ENCODE measurements at regions not wholly inside any gene's neighbourhood (a gene's known extent, or its start where the extent isn't known, plus 50 kb on each side); places are given as distances from the start of the nearest gene placed in this dataset.

GRCh38 chr1:232512712-232513111 is 117.2 kb downstream of the SIPA1L2 start:
- ChIA-PET POLR2A (ENCODE audit: unreplicated experiment) (no interaction called here), CTCF (no interaction called here)
- Histone ChIP-seq H3K27me3 (ENCODE audit: control insufficient read depth, insufficient read depth, low read length) (no peaks in the 10 kb centered on the region), H2BK120ac (ENCODE audit: low read depth, low read length) (no peak overlapping the region), H4K5ac (ENCODE audit: low read depth, low read length) (no peak overlapping the region), H3K36me3 (ENCODE audit: control insufficient read depth, insufficient read depth, low read length) (peaks cover 11% of the 10 kb centered on the region; the same call in 1 of the 2 replicates), H4K20me1 (ENCODE audit: insufficient read depth, low read length) (no peaks in the 10 kb centered on the region), H2BK20ac (ENCODE audit: low read depth, low read length) (no peak overlapping the region), H3K4me2 (ENCODE audit: low read depth, low read length) (no peak overlapping the region), H3K9me3 (ENCODE audit: control insufficient read depth, insufficient read depth, low read length) (no peaks in the 10 kb centered on the region), H2AK5ac (ENCODE audit: low read depth, low read length) (no peak overlapping the region), H3K9ac (ENCODE audit: low read depth, low read length) (no peak overlapping the region), H4K8ac (ENCODE audit: low read depth in 2 of 2, low read length in 2 of 2) (no peak overlapping the region), H2AFZ (replicated peaks; ENCODE audit: low read length, poor library complexity) (no peak overlapping the region), H3K9me1 (ENCODE audit: insufficient read depth, low read length) (peaks cover 10% of the 10 kb centered on the region), H4K91ac (ENCODE audit: insufficient read depth, low read depth, low read length) (no peak overlapping the region), H3K23ac (ENCODE audit: low read depth, low read length) (no peak overlapping the region), H3K4me3 (ENCODE audit: insufficient read depth, low read depth, low read length) (no peak overlapping the region), H3K79me1 (ENCODE audit: low read depth in 1 of 2, low read length in 2 of 2) (peaks cover 0 to 18% of the 10 kb centered on the region in 2 experiments; a peak in 2 of 4 replicates), H3K4me1 (ENCODE audit: control insufficient read depth, insufficient read depth, low read length) (peaks cover 5% of the 10 kb centered on the region), H2BK5ac (ENCODE audit: low read depth, low read length, poor library complexity, severe bottlenecking) (no peak overlapping the region), H3K18ac (ENCODE audit: low read depth, low read length) (no peak overlapping the region), H3K56ac (ENCODE audit: extremely low read depth, insufficient read depth, low read length) (no peak overlapping the region), H3K4ac (ENCODE audit: low read depth, low read length) (no peak overlapping the region), H2AK9ac (replicated peaks; ENCODE audit: low read depth, low read length, poor library complexity) (no peak overlapping the region), H3K27ac (ENCODE audit: insufficient read depth, low read length) (no peak overlapping the region), H3K14ac (replicated peaks; ENCODE audit: low read depth, low read length) (no peak overlapping the region), H2BK15ac (ENCODE audit: low read depth, low read length) (no peak overlapping the region)
- BruUV-seq (replicated peaks), result no TSS peak
- DNase-seq (no peak), ATAC-seq (ENCODE audit: low read depth) (no peak)
- in situ Hi-C loops (cut with MboI; ENCODE audit: low sequenced_read_pairs) (no loop called here), intact Hi-C loops (cut with micrococcal nuclease) (no loop called here), dilution Hi-C loops (cut with HindIII; ENCODE audit: low sequenced_read_pairs, unreplicated experiment) (no loop called here)
- 80% methylated on average over 2 of the region's 5 CpGs; no CpG with 5 or more reads in 1 of the 2 experiments for WGBS, 2 experiments (ENCODE audit: extremely low coverage in 2 of 2, insufficient read length in 1 of 2)
- TF ChIP-seq RAD21 (IDR thresholded peaks at IDR 0.05; ENCODE audit: low read length) (no peak), CEBPB (IDR thresholded peaks at IDR 0.05; ENCODE audit: low read depth, low read length) (no peak), MXI1 (IDR thresholded peaks at IDR 0.05; ENCODE audit: borderline replicate concordance, low read depth, low read length) (no peak), BHLHE40 (IDR thresholded peaks at IDR 0.05; ENCODE audit: low read depth, low read length) (no peak), SMC3 (IDR thresholded peaks at IDR 0.05; ENCODE audit: low read depth, low read length) (no peak), RFX5 (IDR thresholded peaks at IDR 0.05; ENCODE audit: low read depth, low read length) (no peak), RCOR1 (IDR thresholded peaks at IDR 0.05; ENCODE audit: insufficient replicate concordance, low read length) (no peak), POLR2A (IDR thresholded peaks at IDR 0.05; ENCODE audit: low read depth, low read length) (no peak), CHD1 (IDR thresholded peaks at IDR 0.05; ENCODE audit: low read depth, low read length) (no peak), FOS (IDR thresholded peaks at IDR 0.05; ENCODE audit: low read depth, low read length) (no peak), MAFK (IDR thresholded peaks at IDR 0.05; ENCODE audit: low read depth, low read length) (no peak), ELK1 (IDR thresholded peaks at IDR 0.05; ENCODE audit: borderline replicate concordance, low read depth, low read length) (no peak)

Data from IMR-90 (cell line).